NCI-H1417 (cell line): ENCODE measurements at regions not wholly inside any gene's neighbourhood (a gene's known extent, or its start where the extent isn't known, plus 50 kb on each side); places are given as distances from the start of the nearest gene placed in this dataset.
A peak's percentile ranks its signal among the peaks of the same experiment; 100 is the strongest.
"Not testable (repeated sequence)": the region's sequence is repeated elsewhere in the genome, so short reads cannot be mapped to it uniquely, and the experiment has no call there.

Experiments used
- DNase-seq, 3 experiments: peaks; one replicate each; lab custom pipeline; 2025; lab: John Stamatoyannopoulos, UW

GRCh38 chr9:87374023-87374919 lies 123.4 kb upstream of the DAPK1 start:
- peak in 1 of 3 experiments; percentile 26 for DNase-seq

GRCh38 chr9:87375397-87376073 lies 122.1 kb upstream of the DAPK1 start:
- no peak for DNase-seq

DNA sequence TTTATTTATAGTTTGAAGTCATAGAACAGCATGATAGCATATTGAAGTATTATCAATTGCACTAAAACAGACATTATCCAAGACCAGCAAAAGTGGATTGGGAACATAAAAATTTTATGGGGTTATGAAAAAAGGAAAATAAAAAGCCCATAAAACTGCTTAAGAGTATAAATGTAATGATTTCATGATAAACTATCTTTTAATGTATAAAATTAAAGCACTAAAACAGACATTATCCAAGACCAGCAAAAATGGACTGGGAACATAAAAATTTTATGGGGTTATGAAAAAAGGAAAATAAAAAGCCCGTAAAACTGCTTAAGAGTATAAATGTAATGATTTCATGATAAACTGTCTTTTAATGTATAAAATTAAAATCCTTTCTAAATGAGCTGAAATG lies 119.0 kb upstream of the DAPK1 start:
- no peak for DNase-seq

DNA sequence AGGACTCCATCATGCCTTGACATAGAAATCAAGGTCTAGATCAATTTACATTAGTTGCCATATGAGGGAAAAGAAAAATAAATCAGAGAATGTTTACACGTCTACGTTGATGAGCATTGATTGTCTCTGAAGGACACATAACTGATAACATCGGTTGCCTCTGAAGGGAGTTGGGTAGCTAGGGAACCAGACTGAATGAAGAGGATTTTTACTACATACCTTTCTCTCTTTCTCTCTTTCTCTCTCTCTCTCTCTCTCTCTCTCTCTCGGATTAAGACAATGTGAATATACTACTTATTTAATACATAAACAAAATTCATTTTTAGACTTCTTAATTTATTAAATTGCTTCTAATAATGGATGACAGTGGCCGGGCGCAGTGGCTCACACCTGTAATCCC lies 118.4 kb upstream of the DAPK1 start:
- DNase-seq, result no peak

- no peak for DNase-seq
Measured at GRCh38 chr9:87381050-87381711, 116.5 kb upstream of the DAPK1 start.

DNA sequence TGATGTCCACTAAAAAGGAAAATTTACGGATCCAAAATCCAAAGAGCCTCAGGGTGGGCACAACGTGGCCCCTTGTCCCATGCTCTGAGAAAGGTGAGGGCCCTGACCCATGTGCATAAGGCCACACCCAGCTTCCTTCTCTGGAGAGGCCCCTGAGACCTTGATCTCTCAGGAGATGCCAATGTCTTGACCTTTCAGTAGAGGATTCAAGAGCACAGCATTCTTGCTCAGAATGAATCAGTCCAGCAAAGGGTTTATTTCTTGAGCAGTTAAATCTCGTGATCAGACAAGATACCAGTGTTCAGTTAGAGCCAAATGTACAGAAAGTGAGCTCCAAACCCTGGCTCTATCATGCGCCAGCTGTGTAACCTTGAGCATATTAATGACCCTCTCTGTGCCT lies 115.9 kb upstream of the DAPK1 start:
- DNase-seq, result no peak

- no peak for DNase-seq
Measured at GRCh38 chr9:87382900-87383299, 114.8 kb upstream of the DAPK1 start.

DNA sequence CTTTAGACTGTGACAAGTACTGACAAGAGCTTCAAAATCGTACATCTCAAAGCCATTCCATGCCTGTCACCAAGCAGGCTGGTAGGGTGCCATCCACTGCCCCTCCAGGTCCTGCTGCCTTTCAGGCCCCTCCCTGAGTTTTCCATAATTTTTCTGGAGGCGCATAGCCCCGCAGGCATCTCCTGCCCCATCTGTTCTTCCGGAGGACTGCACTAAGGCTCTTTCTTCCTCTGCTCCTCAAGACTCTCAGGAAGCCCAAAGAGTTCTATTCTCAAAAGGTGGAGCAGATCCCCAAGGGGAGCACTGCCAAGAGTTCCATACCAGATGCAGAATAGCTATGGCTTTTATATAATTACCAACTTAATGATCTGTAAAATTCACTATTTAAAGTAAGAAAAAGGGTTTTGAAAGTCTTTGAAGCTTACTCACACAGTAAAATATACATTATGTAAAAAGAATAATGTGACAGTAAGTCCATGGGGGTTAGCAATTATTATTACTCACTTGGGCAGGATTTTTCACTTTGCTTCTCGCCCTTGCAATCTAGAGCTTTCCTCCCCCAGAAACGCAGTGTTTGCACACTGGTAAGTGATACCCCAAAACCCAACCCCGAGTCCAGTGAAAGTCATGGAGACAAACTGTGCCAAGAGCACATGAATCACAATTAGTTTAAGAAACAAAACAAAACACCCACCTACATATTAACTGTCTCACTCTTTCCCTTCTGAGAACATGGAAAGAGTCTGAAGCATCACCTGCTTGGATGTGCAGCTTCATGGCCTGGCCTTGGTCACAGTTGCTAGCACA lies 114.1 kb upstream of the DAPK1 start:
- no peak for DNase-seq

DNA sequence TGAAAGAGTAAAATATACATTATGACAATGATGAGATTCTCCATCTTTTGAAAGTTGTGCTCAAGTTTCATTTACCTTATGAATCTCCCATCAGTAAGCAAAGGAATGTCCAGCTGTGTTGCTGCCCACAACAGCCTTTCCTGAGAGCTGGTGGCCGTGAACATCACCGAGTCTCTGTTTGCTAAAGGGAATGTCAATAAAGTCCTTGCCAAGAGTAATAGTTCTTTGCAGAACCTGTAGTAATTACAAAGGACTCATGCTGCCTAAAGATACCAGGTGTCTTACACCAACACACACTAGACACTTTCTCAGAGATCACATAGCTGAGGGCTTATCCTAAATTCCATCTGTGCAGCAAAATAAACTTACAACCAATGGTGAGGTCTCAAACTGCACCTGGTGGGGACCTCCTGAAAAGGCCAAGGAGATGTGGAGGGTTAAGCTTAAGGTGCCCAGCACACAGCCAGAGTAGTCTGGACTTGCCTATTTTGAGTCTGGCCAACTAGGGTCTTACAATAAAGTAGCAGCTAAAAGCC lies 111.1 kb upstream of the DAPK1 start:
- peak in 1 of 3 experiments; percentile 33 for DNase-seq

GRCh38 chr9:87387351-87388011 lies 110.2 kb upstream of the DAPK1 start:
- no peak for DNase-seq

GRCh38 chr9:87388708-87389107 lies 109.0 kb upstream of the DAPK1 start:
- not testable (repeated sequence) for DNase-seq

DNA sequence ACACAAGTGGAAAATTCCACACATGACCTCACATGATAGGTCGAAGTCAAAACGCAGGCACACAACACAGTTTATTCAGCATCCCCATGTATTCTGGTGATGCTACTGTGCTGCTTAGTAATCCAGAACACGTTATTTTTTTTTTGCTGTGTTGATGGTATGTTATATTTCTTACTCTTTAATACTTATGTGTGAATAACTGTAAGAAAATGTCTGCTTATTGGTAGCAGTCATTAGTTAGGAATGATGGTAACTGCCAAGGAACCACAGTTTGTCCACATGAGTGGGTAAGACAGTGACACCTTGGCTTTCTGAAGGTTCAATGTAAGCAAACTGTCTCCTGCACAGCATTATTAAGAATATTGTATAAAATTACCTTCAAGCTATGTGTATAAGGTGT lies 107.7 kb upstream of the DAPK1 start:
- no peak for DNase-seq

DNA sequence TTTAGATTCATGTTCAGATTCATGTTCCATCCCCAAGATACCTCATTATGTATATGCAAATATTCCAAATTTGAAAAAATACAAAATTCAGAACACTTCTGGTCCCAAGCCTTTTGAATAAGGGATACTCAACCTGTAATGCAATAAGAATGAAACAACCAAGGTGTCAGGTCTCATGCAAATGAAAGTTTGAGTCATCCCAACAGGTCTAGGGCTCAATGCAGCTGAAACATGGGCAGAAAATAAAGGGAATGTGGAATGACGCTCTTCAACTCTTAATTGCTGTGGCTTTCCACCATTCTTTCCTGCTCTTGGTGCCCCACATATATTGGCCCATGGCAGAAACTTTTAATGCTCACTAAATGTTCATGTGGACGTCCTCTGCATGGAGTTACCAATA lies 107.3 kb upstream of the DAPK1 start:
- DNase-seq, result no peak

- no peak for DNase-seq
Measured at GRCh38 chr9:87392086-87392485, 105.6 kb upstream of the DAPK1 start.

GRCh38 chr9:87393706-87394230 lies 103.9 kb upstream of the DAPK1 start:
- DNase-seq, result no peak

- peak in 2 of 3 experiments; percentile 61 to 94 for DNase-seq
Measured at GRCh38 chr9:87395804-87396479, 101.7 kb upstream of the DAPK1 start.

GRCh38 chr9:87401681-87402080 lies 96.0 kb upstream of the DAPK1 start:
- no peak for DNase-seq

GRCh38 chr9:87402537-87402936 lies 95.1 kb upstream of the DAPK1 start:
- DNase-seq, result no peak

- peak in 1 of 3 experiments; percentile 49 for DNase-seq
Measured at GRCh38 chr9:87405677-87406542, 91.8 kb upstream of the DAPK1 start.
